H9 (cell line): ENCODE measurements at regions not wholly inside any gene's neighbourhood (a gene's known extent, or its start where the extent isn't known, plus 50 kb on each side); places are given as distances from the start of the nearest gene placed in this dataset.

ENCODE experiments used
- DNase-seq: peaks from one replicate; pipeline ENCODE4 v3.0.0-alpha.2; 2017
- H2AFZ ChIP-seq: one replicate; pipeline ENCODE4 v1.6.1; 2013; ENCODE audit warnings: mild to moderate bottlenecking, low read length, control low read depth, moderate library complexity
- H2AK5ac ChIP-seq: 2 replicates; pipeline ENCODE4 v1.6.1; 2013; ENCODE audit warnings: low read length, control low read depth, mixed read lengths; ENCODE audit not compliant: insufficient read length
- H2BK120ac ChIP-seq: one replicate; pipeline ENCODE4 v1.6.1; 2013; ENCODE audit warnings: low read depth, mild to moderate bottlenecking, low read length, control low read depth, inconsistent platforms; ENCODE audit not compliant: poor library complexity, severe bottlenecking
- H2BK12ac ChIP-seq: 2 replicates; pipeline ENCODE4 v1.6.1; 2013; ENCODE audit warnings: low read length, control low read depth, mixed read lengths, low read depth; ENCODE audit not compliant: insufficient read length
- H2BK15ac ChIP-seq: 2 replicates; pipeline ENCODE4 v1.6.1; 2013; ENCODE audit warnings: low read depth, low read length, control low read depth
- H2BK20ac ChIP-seq: one replicate; pipeline ENCODE4 v1.6.1; 2013; ENCODE audit warnings: low read depth, mild to moderate bottlenecking, low read length, control low read depth, inconsistent platforms; ENCODE audit not compliant: poor library complexity, severe bottlenecking
- H2BK5ac ChIP-seq: 2 replicates; pipeline ENCODE4 v1.6.1; 2013; ENCODE audit warnings: low read length, control low read depth, mixed read lengths; ENCODE audit not compliant: insufficient read length
- H3K14ac ChIP-seq: 2 replicates; pipeline ENCODE4 v1.6.1; 2013; ENCODE audit warnings: low read length, control low read depth; ENCODE audit not compliant: insufficient read depth
- H3K18ac ChIP-seq: 2 replicates; pipeline ENCODE4 v1.6.1; 2013; ENCODE audit warnings: low read depth, mild to moderate bottlenecking, mixed read lengths, low read length, control low read depth; ENCODE audit not compliant: insufficient read length
- H3K23ac ChIP-seq: 2 replicates; pipeline ENCODE4 v1.6.1; 2013; ENCODE audit warnings: low read length, control low read depth, mixed read lengths, low read depth; ENCODE audit not compliant: insufficient read length
- H3K23me2 ChIP-seq: 2 replicates; pipeline ENCODE4 v1.6.1; 2013; ENCODE audit warnings: low read depth, mild to moderate bottlenecking, mixed read lengths, low read length, control low read depth; ENCODE audit not compliant: insufficient read length, poor library complexity, severe bottlenecking
- H3K27ac ChIP-seq: 2 replicates; pipeline ENCODE4 v1.5.1; 2013; ENCODE audit warnings: low read length, control low read depth, mixed read lengths, low read depth; ENCODE audit not compliant: insufficient read length
- H3K27me3 ChIP-seq: 2 replicates; pipeline ENCODE4 v1.6.1; 2013; ENCODE audit warnings: low read length, control low read depth, inconsistent platforms; ENCODE audit not compliant: insufficient read depth
- H3K4ac ChIP-seq: 2 replicates; pipeline ENCODE4 v1.6.1; 2013; ENCODE audit warnings: low read depth, mild to moderate bottlenecking, control low read depth, inconsistent platforms, low read length, moderate library complexity
- H3K4me1 ChIP-seq: 2 replicates; pipeline ENCODE4 v1.6.1; 2013; ENCODE audit warnings: low read length, control low read depth, inconsistent platforms; ENCODE audit not compliant: insufficient read depth
- H3K4me2 ChIP-seq: 2 replicates; pipeline ENCODE4 v1.6.1; 2013; ENCODE audit warnings: low read length, control low read depth, mixed read lengths; ENCODE audit not compliant: insufficient read length, insufficient read depth
- H3K56ac ChIP-seq: 2 replicates; pipeline ENCODE4 v1.6.1; 2013; ENCODE audit warnings: low read depth, mild to moderate bottlenecking, mixed read lengths, low read length, control low read depth; ENCODE audit not compliant: insufficient read length
- H3K79me1 ChIP-seq: 2 replicates; pipeline ENCODE4 v1.6.1; 2013; ENCODE audit warnings: low read depth, mild to moderate bottlenecking, moderate library complexity, low read length, control low read depth, inconsistent platforms; ENCODE audit not compliant: insufficient read depth, poor library complexity, severe bottlenecking
- H3K79me2 ChIP-seq: 2 replicates; pipeline ENCODE4 v1.6.1; 2013; ENCODE audit warnings: low read length, control low read depth, inconsistent platforms; ENCODE audit not compliant: insufficient read depth
- H3K9ac ChIP-seq: 2 replicates; pipeline ENCODE4 v1.6.1; 2013; ENCODE audit warnings: low read length, control low read depth, mixed read lengths; ENCODE audit not compliant: insufficient read length; ENCODE audit errors: extremely low read depth
- H3K9me3 ChIP-seq: one replicate; pipeline ENCODE4 v1.6.1; 2013; ENCODE audit warnings: low read depth, low read length, inconsistent platforms; ENCODE audit not compliant: control insufficient read depth
- H3T11ph ChIP-seq: one replicate; pipeline ENCODE4 v1.6.1; 2013; ENCODE audit warnings: mild to moderate bottlenecking, low read length, control low read depth, inconsistent platforms
- H4K20me1 ChIP-seq: one replicate; pipeline ENCODE4 v1.6.1; 2013; ENCODE audit not compliant: control insufficient read depth, insufficient read length, insufficient read depth
- H4K5ac ChIP-seq: 2 replicates; pipeline ENCODE4 v1.6.1; 2013; ENCODE audit warnings: low read depth, mild to moderate bottlenecking, mixed read lengths, low read length, control low read depth; ENCODE audit not compliant: insufficient read length
- H4K8ac ChIP-seq: replicated peaks from 2 replicates; pipeline ENCODE4 v1.6.1; 2013; ENCODE audit warnings: low read length, control low read depth, mixed read lengths, low read depth; ENCODE audit not compliant: insufficient read length
- H4K91ac ChIP-seq: 2 replicates; pipeline ENCODE4 v1.6.1; 2013; ENCODE audit warnings: low read depth, mild to moderate bottlenecking, moderate library complexity, mixed read lengths, low read length, control low read depth; ENCODE audit not compliant: insufficient read length
- H3K27ac Mint-ChIP-seq, 3 experiments: 2 replicates in 2 of 3; 3 replicates in 1 of 3; pipeline ENCODE4 v1.8.0; 2020 to 2021; ENCODE audit warnings: mixed read lengths in 3 of 3, mild to moderate bottlenecking in 1 of 3, moderate library complexity in 1 of 3
- H3K27me3 Mint-ChIP-seq: 2 replicates; pipeline ENCODE4 v1.8.0; 2021; ENCODE audit warnings: low read depth, mild to moderate bottlenecking, moderate library complexity, mixed read lengths
- H3K36me3 Mint-ChIP-seq, 3 experiments: 2 replicates in 2 of 3; 3 replicates in 1 of 3; pipeline ENCODE4 v1.8.0; 2020 to 2021; ENCODE audit warnings: low read depth in 3 of 3, mixed read lengths in 3 of 3; ENCODE audit not compliant: insufficient read depth in 1 of 3
- H3K4me1 Mint-ChIP-seq, 2 experiments: 2 replicates each; pipeline ENCODE4 v1.8.0; 2020; ENCODE audit warnings: mixed read lengths in 2 of 2
- H3K4me3 Mint-ChIP-seq, 2 experiments: 2 replicates in 1 of 2; 3 replicates in 1 of 2; pipeline ENCODE4 v1.8.0; 2020 to 2021; ENCODE audit warnings: mild to moderate bottlenecking in 2 of 2, mixed read lengths in 2 of 2, moderate library complexity in 1 of 2
- H3K9me3 Mint-ChIP-seq, 2 experiments: 2 replicates in 1 of 2; 3 replicates in 1 of 2; pipeline ENCODE4 v1.8.0; 2020; ENCODE audit warnings: mild to moderate bottlenecking in 2 of 2, mixed read lengths in 2 of 2, moderate library complexity in 1 of 2
- CTCF ChIP-seq: fragments of 200-600 bp; sonication (generic); conservative IDR thresholded peaks from 3 replicates; pipeline ENCODE4 v1.8.0; 2021; ENCODE audit warnings: antibody characterized with exemption, mild to moderate bottlenecking
- WGBS: extraction: QIAGEN DNeasy Blood & Tissue Kit; methylation state at CpG from one replicate; pipeline ENCODE4 v1.1.7; 2013; ENCODE audit warnings: missing lambda C conversion rate, low lambda C conversion rate, mixed read lengths; ENCODE audit not compliant: insufficient read length; ENCODE audit errors: extremely low coverage; 5-methylcytosine and 5-hydroxymethylcytosine counted together

GRCh38 chr1:79117376-79117775 lies 110.8 kb upstream of the ADGRL4 start:
- Histone ChIP-seq H4K5ac (no peak overlapping the region), H4K91ac (no peak overlapping the region), H3K79me1 (no peaks in the 10 kb centered on the region), H4K8ac (no peak overlapping the region), H3K79me2 (no peaks in the 10 kb centered on the region), H3K56ac (no peak overlapping the region), H3K27ac (no peak overlapping the region), H3K4me2 (no peak overlapping the region), H3K14ac (no peak overlapping the region), H3K18ac (no peak overlapping the region), H4K20me1 (no peaks in the 10 kb centered on the region), H3T11ph (no peak overlapping the region), H3K23ac (no peak overlapping the region), H2BK120ac (no peak overlapping the region), H2AK5ac (no peak overlapping the region), H3K4me1 (no peaks in the 10 kb centered on the region), H3K9me3 (no peaks in the 10 kb centered on the region), H3K4ac (no peak overlapping the region), H2BK15ac (no peak overlapping the region), H2BK20ac (no peak overlapping the region), H3K23me2 (no peaks in the 10 kb centered on the region), H2BK12ac (no peak overlapping the region), H3K9ac (no peak overlapping the region), H2BK5ac (no peak overlapping the region), H2AFZ (no peak overlapping the region), H3K27me3 (no peaks in the 10 kb centered on the region)
- H3K9me3 Mint-ChIP-seq, result peaks cover 2 to 3% of the 10 kb centered on the region in 2 experiments; a peak in 1 of 5 replicates
- DNase-seq, result no peak
- H3K4me3 Mint-ChIP-seq, result no peak overlapping the region
- no peak overlapping the region for H3K27ac Mint-ChIP-seq
- no peaks in the 10 kb centered on the region for H3K27me3 Mint-ChIP-seq
- WGBS, result no CpG with 5 or more reads among the region's 3 CpGs
- H3K36me3 Mint-ChIP-seq, result no peaks in the 10 kb centered on the region; a peak in 2 of 7 replicates
- H3K4me1 Mint-ChIP-seq, result no peaks in the 10 kb centered on the region
- TF ChIP-seq CTCF, result no peak
